Suprapubic skin (tissue), 3 donors: ENCODE measurements at regions not wholly inside any gene's neighbourhood (a gene's known extent, or its start where the extent isn't known, plus 50 kb on each side); places are given as distances from the start of the nearest gene placed in this dataset.

Experiments used
- POLR2A ChIP-seq, 2 donors: fragments of 450-650 bp; IDR thresholded peaks; one replicate each; pipeline ENCODE4 v1.6.1; 2017; ENCODE audit warnings: antibody characterized with exemption in 2 of 2, mild to moderate bottlenecking in 2 of 2, moderate library complexity in 2 of 2
- TF ChIP-seq, protein P1 (sequence below), 2 donors: fragments of 200-600 bp in 1 of 2; fragments of 450-650 bp in 1 of 2; sonication (generic) in 1 of 2; IDR thresholded peaks; one replicate each; pipeline ENCODE4 v1.5.1; 2016 to 2019; ENCODE audit warnings: antibody characterized with exemption in 2 of 2, mild to moderate bottlenecking in 1 of 2, moderate library complexity in 1 of 2

DNA sequence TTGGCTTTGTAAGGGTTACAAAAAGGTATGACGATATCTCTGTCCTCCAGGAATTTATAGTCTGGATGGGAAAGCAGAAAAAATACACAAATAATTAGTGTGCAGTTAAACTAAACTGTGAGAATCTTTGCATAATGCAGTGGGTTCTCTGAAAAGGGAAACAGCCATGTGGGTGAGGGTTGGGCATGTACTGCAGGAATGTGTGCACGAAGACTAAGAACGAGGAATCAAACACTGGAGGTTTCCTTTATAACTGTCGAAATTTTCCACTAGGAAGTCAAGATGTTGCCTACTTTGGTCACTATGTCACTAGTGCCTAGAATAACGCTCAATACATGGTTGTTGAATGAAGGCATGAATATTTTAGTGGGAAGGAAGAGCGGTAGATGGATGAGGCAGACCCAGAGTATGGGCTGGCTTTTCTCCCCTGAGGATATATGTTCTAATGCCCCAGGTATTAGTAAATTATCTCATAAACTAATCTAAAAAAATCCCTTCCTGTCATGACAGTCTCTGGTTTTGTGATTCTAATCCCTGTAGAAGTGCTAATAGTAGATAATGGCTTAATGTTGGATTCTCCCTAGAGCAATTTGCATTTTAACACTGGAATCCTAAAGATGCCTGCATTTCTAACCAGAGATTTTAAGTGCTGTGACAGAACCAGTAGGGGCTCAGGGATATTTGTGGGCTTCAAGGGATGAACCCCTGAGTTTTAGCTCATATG lies 227.3 kb downstream of the NMUR2 start:
- no peak for TF ChIP-seq POLR2A (IDR thresholded peaks at IDR 0.05)
- TF ChIP-seq, protein P1, sequence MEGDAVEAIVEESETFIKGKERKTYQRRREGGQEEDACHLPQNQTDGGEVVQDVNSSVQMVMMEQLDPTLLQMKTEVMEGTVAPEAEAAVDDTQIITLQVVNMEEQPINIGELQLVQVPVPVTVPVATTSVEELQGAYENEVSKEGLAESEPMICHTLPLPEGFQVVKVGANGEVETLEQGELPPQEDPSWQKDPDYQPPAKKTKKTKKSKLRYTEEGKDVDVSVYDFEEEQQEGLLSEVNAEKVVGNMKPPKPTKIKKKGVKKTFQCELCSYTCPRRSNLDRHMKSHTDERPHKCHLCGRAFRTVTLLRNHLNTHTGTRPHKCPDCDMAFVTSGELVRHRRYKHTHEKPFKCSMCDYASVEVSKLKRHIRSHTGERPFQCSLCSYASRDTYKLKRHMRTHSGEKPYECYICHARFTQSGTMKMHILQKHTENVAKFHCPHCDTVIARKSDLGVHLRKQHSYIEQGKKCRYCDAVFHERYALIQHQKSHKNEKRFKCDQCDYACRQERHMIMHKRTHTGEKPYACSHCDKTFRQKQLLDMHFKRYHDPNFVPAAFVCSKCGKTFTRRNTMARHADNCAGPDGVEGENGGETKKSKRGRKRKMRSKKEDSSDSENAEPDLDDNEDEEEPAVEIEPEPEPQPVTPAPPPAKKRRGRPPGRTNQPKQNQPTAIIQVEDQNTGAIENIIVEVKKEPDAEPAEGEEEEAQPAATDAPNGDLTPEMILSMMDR (IDR thresholded peaks at IDR 0.05) = no peak
